Right atrium auricular region (tissue), 2 donors: ENCODE measurements at regions not wholly inside any gene's neighbourhood (a gene's known extent, or its start where the extent isn't known, plus 50 kb on each side); places are given as distances from the start of the nearest gene placed in this dataset.
"Not testable (repeated sequence)": the region's sequence is repeated elsewhere in the genome, so short reads cannot be mapped to it uniquely, and the experiment has no call there.

Experiments
- DNase-seq: peaks from one replicate; pipeline ENCODE4 v3.0.0-alpha.2; 2019; ENCODE audit warnings: low spot score
- H3K27ac ChIP-seq, 2 donors: fragments of 200-600 bp; sonication (generic); 1 replicate in 1 of 2; 2 replicates in 1 of 2; pipeline ENCODE4 v1.5.1; 2016 to 2019
- H3K27me3 ChIP-seq, 2 donors: fragments of 200-600 bp; sonication (generic); one replicate each; pipeline versions ENCODE4 v1.5.1 to v1.6.0; 2017 to 2019
- H3K36me3 ChIP-seq: fragments of 200-600 bp; sonication (generic); one replicate; pipeline ENCODE4 v1.5.1; 2016
- H3K4me1 ChIP-seq, 2 donors: fragments of 200-600 bp; sonication (generic); one replicate each; pipeline versions ENCODE4 v1.5.1 to v1.6.0; 2017 to 2019
- H3K4me3 ChIP-seq, 2 donors: fragments of 200-600 bp; sonication (generic); 1 replicate in 1 of 2; 2 replicates in 1 of 2; pipeline ENCODE4 v1.5.1; 2017 to 2019; ENCODE audit warnings: mild to moderate bottlenecking in 1 of 2, moderate library complexity in 1 of 2
- H3K9me3 ChIP-seq, 2 donors: fragments of 200-600 bp; sonication (generic); one replicate each; pipeline ENCODE4 v1.5.1; 2019
- CTCF ChIP-seq, 2 donors: fragments of 200-600 bp; sonication (generic); IDR thresholded peaks; one replicate each; pipeline ENCODE4 v1.5.1; 2019; ENCODE audit warnings: antibody characterized with exemption in 2 of 2

DNA sequence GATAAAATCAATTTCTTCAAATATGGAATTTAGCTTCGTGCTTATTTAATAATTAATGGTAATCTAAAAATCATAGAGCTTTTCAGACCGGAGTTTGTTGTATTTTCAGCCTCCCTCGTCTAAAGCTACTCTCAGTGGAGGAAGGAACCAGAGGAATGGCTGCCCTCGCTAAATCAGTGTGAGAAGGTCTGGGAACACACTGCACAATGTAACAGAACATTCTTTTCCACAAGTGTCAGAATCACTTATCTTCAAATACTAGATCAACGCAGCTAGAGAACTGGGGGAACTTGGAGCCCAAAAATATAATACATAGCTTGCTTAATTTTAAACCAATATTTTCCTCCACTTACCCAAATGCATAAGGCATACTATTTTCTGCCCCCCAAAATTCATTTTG lies 148.5 kb downstream of the MTERF1 start:
- no peak for DNase-seq
- Histone ChIP-seq H3K9me3 (peaks cover 0 to 13% of the 10 kb centered on the region in 2 donors), H3K4me3 (no peak overlapping the region), H3K36me3 (no peaks in the 10 kb centered on the region), H3K27me3 (no peaks in the 10 kb centered on the region), H3K4me1 (no peaks in the 10 kb centered on the region), H3K27ac (no peak overlapping the region)
- no peak for TF ChIP-seq CTCF (IDR thresholded peaks at IDR 0.05)

DNA sequence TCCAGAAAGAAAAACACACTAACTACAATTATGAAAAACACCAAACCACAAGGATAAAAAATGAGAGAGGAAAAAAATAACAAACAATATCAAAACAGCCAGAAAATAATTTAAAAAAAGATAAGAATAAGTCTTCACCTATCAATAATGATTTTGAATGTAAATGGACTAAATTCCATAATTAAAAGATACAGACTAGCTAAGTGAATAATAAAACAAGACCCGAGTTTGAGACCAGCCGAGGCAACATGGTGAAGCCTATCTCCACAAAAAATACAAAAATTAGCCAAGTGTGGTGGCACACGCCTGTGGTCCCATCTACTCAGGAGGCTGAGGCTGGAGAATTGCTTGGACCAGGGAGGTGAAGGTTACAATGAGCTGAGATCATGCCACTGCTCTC lies 131.1 kb downstream of the MTERF1 start:
- no peak overlapping the region for H3K27ac ChIP-seq
- no peaks in the 10 kb centered on the region for H3K27me3 ChIP-seq
- DNase-seq = no peak
- no peak overlapping the region for H3K4me3 ChIP-seq
- TF ChIP-seq CTCF (IDR thresholded peaks at IDR 0.05) = no peak
- no peaks in the 10 kb centered on the region for H3K36me3 ChIP-seq
- peaks cover 0 to 8% of the 10 kb centered on the region in 2 donors for H3K9me3 ChIP-seq
- no peaks in the 10 kb centered on the region for H3K4me1 ChIP-seq

GRCh38 chr7:91750091-91750490 lies 130.4 kb downstream of the MTERF1 start:
- H3K27ac ChIP-seq = no peak overlapping the region
- peaks cover 0 to 8% of the 10 kb centered on the region in 2 donors for H3K9me3 ChIP-seq
- no peak for TF ChIP-seq CTCF (IDR thresholded peaks at IDR 0.05)
- H3K36me3 ChIP-seq = no peaks in the 10 kb centered on the region
- H3K27me3 ChIP-seq = no peaks in the 10 kb centered on the region
- no peak overlapping the region for H3K4me3 ChIP-seq
- no peaks in the 10 kb centered on the region for H3K4me1 ChIP-seq
- DNase-seq = no peak

DNA sequence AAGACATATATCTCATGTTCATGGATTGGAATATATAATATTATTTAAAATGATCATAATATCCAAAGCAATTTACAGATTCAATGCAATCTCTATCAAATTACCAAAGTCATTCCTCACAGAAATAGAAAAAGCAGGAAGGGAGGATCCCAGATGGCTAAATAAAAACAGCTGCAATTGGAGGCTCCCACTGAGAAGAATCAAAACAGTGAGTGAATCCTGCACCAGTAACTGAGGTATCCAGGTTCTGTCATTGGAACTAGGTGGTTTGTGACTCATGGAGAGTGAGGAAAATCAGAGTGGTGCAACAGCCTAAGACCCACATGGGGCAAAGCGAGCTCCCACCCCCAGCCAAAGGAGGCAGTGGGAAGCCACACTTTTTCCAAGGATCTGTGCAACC lies 128.4 kb downstream of the MTERF1 start:
- no peak for TF ChIP-seq CTCF (IDR thresholded peaks at IDR 0.05)
- Histone ChIP-seq H3K4me3 (no peak overlapping the region), H3K4me1 (no peaks in the 10 kb centered on the region), H3K9me3 (peaks cover 0 to 8% of the 10 kb centered on the region in 2 donors), H3K27me3 (no peaks in the 10 kb centered on the region), H3K27ac (no peak overlapping the region), H3K36me3 (no peaks in the 10 kb centered on the region)
- DNase-seq = no peak

- H3K4me3 ChIP-seq, H3K36me3 ChIP-seq, H3K4me1 ChIP-seq, DNase-seq, H3K27ac ChIP-seq, H3K27me3 ChIP-seq: not testable (repeated sequence)
- peaks cover 0 to 17% of the 10 kb centered on the region in 2 donors for H3K9me3 ChIP-seq
These were observed 126.2 kb downstream of the MTERF1 start for GRCh38 chr7:91754280-91754679.

DNA sequence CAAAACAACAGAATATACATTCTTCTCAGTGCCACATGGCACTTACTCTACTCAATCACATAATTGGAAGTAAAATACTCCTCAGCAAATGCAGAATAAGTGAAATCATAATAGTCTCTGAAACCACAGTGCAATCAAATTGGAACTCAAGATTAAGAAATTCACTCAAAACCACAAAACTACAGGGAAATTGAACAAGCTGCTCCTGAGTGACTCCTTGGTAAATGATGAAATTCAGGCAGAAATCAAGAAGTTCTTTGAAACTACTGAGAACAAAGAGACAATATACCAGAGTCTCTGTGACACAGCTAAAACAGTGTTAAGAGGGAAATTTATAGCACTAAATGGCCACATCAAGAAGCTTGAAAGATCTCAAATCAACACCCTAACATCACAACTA lies 125.4 kb downstream of the MTERF1 start:
- H3K27ac ChIP-seq, H3K36me3 ChIP-seq, H3K4me1 ChIP-seq, H3K27me3 ChIP-seq, DNase-seq, H3K4me3 ChIP-seq: not testable (repeated sequence)
- peaks cover 0 to 13% of the 10 kb centered on the region in 2 donors for H3K9me3 ChIP-seq

DNA sequence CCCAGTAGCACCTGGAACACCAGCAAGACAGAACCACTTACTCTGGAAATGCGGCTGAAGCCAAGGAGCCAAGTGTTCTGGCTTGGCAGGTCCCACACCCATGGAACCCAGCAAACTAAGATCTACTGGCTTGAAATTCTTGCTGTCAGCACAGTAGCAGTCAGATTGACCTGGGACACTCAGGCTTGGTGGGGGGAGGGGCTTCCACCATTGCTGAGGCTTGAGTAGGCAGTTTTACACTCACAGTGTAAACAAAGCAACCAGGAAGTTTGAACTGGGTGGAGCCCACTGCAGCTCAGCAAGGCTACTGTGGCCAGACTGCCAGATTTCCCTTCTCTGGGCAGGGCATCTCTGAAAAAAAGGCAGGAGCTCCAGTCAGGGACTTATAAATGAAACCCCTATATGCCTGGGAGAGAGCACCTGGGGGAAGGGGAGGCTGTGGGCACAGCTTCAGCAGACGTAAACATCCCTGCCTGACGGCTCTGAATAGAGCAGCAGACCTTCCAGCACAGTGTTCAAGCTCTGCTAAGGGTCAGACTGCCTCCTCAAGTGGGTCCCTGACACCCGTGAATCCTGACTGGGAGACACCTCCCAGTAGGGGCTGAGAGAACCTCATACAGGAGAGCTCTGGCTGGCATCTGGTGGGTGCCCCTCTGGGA lies 121.2 kb downstream of the MTERF1 start:
- Histone ChIP-seq H3K27ac (no peak overlapping the region), H3K4me3 (no peak overlapping the region), H3K9me3 (peaks cover 0 to 35% of the 10 kb centered on the region in 2 donors), H3K36me3 (no peaks in the 10 kb centered on the region), H3K4me1 (no peaks in the 10 kb centered on the region), H3K27me3 (no peaks in the 10 kb centered on the region)
- no peak for DNase-seq
- no peak for TF ChIP-seq CTCF (IDR thresholded peaks at IDR 0.05)
